Esophagus muscularis mucosa (tissue), 4 donors: ENCODE measurements at regions not wholly inside any gene's neighbourhood (a gene's known extent, or its start where the extent isn't known, plus 50 kb on each side); places are given as distances from the start of the nearest gene placed in this dataset.

ENCODE experiments used
- CTCF ChIP-seq, 3 experiments: fragments of 200-600 bp in 2 of 3; fragments of 450-650 bp in 1 of 3; sonication (generic) in 2 of 3; IDR thresholded peaks; one replicate each; pipeline ENCODE4 v1.5.1; 2017 to 2019; ENCODE audit warnings: antibody characterized with exemption in 3 of 3, mild to moderate bottlenecking in 2 of 3, moderate library complexity in 1 of 3
- EP300 ChIP-seq: sonication (generic); formaldehyde crosslinking; IDR thresholded peaks from one replicate; pipeline ENCODE4 v1.6.1; 2017; ENCODE audit warnings: antibody characterized with exemption
- POLR2AphosphoS5 ChIP-seq, 2 donors: sonication (generic); formaldehyde crosslinking; IDR thresholded peaks; one replicate each; pipeline ENCODE4 v1.6.1; 2017; ENCODE audit warnings: antibody characterized with exemption in 2 of 2

DNA sequence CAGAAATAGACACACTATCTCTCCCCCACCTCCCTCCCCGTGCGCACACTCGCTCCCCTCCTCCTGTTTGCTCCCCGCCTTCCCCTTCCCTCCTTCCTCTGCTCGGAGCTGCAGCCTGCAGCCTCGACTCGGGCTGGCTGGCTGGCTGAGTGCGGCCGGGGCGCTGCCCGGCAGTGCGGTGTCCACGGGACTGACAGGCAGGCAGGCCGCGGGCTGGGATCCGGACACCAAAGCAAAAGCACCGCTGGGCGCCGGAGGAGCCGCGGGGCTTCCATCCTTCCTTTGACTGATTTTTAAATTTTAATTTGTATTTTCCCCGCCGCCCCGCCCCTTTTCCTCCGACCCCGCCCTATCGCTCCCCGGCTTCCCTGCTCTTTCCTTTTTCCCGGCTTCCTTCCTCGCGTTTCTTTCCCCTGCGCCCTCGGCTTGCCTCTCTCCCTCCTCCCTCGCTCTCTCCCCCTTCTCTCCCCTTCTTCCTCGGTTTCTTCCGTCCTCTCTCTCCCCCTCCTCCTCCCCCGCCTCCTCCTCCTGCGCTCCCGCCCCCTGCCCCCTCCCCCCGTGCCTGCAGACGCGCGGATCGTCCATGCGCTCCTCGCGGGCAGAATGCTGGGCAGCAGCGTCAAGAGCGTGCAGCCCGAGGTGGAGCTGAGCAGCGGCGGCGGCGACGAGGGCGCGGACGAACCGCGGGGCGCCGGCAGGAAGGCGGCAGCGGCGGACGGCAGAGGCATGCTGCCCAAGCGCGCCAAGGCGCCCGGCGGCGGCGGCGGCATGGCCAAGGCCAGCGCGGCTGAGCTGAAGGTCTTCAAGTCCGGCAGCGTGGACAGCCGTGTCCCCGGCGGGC lies 109.4 kb downstream of the NAV1 start:
- TF ChIP-seq CTCF (IDR thresholded peaks at IDR 0.05) (no peak), EP300 (no peak), POLR2AphosphoS5 (IDR thresholded peaks at IDR 0.05) (no peak)
